HG03097 (cell line): ENCODE measurements at regions not wholly inside any gene's neighbourhood (a gene's known extent, or its start where the extent isn't known, plus 50 kb on each side); places are given as distances from the start of the nearest gene placed in this dataset.
"Not testable (repeated sequence)": the region's sequence is repeated elsewhere in the genome, so short reads cannot be mapped to it uniquely, and the experiment has no call there.

Source experiments
- ATAC-seq: cut with Tn5 transposase; IDR thresholded peaks from one replicate; pipeline ENCODE4 v1.9.1; 2021; ENCODE audit not compliant: unreplicated experiment, low FRiP score

DNA sequence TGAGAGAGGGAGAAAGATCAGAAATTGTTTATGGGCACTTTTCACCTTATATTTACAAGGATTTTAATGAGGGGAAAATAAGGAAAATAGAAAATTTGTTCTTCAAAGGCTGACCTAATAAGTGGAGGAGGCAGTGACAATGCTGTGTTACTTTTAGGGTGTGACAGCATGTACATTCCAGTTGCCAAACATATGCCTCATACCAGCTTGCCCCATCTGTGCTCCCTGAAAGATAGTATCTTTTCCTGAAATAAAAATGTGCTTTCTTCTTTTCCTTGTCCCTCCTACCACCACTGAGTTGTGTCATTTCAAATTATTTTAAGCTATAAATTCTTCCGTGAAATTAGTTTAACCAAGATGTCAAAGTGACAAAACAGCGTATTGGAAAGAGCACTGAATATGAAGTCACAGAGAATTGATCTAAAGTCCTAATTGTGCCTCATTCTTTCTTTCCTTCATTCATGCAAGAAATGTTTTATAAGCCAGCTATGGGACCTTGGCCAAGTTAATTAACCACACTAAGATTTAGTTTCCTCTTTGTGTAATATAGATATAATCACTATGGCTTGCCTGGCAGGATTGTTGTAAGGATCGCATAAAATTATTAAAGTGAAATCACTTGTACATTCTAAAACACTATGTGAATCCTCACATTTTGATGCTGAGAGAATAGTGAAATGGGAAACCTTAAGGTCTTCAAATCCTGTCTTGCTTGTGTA lies 1307.5 kb upstream of the TENM4 start:
- no peak for ATAC-seq

DNA sequence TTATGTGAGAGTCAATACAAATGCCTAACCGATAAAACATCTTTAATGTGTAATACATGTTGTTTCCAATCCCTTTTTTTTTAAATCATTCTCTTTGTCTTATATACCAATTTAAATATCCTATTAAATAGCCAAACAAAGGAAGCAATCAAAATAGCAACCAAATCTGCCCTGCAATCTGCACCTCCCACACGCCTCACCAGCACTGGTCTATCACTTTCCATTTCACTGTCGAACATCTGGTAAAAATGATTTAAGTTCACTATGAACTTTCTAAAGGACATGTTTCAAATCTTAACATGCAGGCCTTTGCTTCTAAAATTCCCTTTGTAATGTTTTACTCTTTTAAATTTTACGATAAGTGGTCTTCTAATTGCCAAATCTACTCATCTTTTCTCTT lies 1305.5 kb upstream of the TENM4 start:
- ATAC-seq: no peak

DNA sequence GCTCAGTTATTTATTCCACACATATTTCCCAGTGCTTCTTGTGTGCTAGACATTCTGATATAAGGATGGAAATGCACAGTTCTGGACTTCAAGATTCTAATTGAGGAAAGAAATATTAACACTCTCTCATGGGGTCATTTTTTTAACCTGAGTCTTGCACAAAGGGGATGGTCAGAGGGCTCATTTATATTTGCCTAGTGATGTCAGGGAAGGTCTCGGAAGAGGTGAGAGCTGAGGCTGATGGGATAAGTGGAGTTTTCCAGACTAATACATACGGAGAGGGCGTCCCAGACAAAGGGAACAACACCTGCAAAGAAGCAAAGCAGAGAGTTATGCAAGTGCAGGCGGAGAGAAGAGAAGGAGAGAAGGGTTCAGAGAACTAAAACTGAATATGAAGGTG lies 1304.6 kb upstream of the TENM4 start:
- no peak for ATAC-seq

DNA sequence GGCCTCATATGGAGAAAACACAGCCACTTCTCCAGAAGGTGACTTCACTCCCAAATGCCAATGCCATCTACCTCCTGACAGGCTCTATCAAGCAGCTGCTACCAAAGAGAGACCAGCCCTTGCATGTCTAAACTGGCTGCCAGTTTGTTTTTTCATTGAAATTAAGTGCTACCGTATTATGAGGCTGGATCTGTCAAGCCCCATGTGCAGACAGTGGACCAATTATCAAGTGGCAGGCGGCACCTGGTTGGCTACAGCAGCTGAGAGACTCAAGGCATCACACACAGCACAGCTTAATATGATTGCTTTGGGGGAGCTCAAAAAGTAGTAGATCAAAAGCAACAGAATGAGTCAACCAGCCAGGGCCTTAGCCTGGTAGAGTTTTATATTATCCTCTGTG lies 1293.0 kb upstream of the TENM4 start:
- ATAC-seq: no peak

- ATAC-seq: no peak
These were observed 1292.5 kb upstream of the TENM4 start for GRCh38 chr11:80733361-80733760.

- no peak for ATAC-seq
These were observed 1286.5 kb upstream of the TENM4 start for GRCh38 chr11:80727315-80727714.

DNA sequence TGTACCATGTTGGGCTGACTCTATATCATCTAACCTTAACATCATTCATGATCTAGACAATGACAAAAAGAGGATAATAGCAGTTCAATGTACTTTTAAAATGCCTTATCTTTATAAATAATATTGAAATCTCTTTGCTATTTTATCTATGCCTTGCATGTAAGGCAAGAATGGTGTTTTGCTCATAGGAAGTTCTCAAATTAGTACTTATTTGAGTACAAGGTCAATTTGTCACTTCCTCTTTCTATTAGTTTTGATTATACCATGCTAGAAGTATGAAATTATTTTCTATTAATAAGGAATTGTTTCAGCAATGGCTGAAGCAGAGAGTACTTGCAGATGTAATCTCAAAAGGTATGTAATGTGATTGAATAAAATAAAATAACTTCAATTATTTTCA lies 1285.4 kb upstream of the TENM4 start:
- no peak for ATAC-seq

DNA sequence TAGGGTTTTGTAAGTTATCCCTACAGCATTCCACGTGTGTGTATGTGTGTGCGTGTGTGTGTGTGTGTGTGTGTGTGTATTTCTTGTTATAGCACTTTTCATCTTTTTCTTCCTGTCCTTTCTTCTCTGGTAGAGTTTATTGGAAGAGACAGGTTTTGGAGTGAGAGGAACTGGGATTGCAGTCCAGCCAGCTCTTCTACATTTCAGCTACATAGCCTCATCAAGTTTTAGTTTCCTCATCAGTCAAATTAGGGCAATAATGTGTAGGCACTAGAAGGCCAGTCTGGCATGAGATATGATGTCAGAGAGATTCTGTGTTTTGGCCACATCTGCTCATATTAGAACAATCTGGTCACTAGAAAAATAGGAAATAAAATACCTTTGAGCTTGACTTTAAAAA lies 1283.5 kb upstream of the TENM4 start:
- ATAC-seq: no peak

DNA sequence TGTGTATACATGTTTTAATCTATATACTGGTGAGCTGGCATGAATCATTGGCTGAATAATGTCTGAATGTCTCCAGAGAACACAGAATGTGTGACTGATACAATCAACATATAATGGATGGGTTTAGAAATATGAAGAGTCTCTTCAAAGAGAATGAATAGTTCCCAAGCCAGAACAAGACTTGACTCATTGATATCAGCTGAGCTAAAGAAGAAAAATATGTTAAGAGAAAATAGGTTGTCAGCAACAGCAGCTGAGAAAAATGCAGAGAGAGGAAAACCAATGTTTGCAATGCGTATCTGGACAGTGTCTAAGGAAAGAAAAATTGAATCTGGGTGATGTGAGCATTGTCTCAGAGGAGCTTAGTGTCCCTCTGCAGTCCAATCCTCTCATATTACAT lies 1281.8 kb upstream of the TENM4 start:
- no peak for ATAC-seq

GRCh38 chr11:80720295-80720694 lies 1279.5 kb upstream of the TENM4 start:
- no peak for ATAC-seq

DNA sequence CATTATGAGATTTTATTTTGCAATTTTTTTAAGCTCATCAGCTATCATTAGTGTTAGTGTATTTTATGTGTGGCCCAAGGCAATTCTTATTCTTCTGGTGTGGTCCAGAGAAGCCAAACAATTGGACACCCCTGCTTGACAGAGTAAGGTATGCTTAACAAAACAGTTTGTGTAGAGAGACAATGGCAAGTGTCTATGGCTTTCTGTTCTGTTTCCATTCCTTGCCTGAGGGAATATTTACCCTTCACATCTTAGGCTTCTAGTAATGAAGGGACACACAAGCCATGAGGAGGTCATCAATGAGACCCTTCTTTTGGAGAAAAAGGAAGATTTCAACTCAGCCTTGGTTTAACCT lies 1278.4 kb upstream of the TENM4 start:
- ATAC-seq: no peak

DNA sequence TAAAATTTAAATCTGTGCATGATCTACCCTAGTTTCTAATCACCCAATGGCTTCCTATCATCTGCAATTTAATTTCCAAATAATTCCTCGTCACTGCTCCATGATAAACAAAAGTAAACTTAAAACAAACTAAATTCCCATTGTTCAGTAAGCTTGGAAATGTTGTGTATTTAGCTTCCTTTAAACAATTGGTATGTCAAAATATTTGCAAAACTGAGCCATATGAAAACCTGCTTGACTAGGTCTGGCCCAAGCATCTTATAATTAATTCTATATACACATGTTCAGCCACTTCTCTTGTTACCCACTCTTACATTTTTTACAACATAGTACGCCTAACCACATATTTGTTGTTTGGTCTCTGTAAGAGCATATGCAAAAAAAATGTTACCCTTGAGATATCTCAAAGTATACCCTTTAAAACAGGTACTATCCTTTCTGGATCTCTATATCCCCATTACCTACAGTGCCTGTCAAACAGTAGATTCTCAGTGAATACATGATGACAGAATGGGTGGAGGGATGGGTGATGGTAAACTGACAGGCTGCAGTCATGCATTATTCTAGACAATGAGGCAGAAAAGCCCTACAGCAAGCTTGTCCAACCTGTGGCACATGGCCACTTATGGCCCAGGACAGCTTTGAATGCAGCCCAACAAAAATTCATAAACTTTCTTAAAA lies 1277.9 kb upstream of the TENM4 start:
- no peak for ATAC-seq

GRCh38 chr11:80702264-80702663 lies 1261.4 kb upstream of the TENM4 start:
- no peak for ATAC-seq

GRCh38 chr11:80700386-80700785 lies 1259.6 kb upstream of the TENM4 start:
- no peak for ATAC-seq

DNA sequence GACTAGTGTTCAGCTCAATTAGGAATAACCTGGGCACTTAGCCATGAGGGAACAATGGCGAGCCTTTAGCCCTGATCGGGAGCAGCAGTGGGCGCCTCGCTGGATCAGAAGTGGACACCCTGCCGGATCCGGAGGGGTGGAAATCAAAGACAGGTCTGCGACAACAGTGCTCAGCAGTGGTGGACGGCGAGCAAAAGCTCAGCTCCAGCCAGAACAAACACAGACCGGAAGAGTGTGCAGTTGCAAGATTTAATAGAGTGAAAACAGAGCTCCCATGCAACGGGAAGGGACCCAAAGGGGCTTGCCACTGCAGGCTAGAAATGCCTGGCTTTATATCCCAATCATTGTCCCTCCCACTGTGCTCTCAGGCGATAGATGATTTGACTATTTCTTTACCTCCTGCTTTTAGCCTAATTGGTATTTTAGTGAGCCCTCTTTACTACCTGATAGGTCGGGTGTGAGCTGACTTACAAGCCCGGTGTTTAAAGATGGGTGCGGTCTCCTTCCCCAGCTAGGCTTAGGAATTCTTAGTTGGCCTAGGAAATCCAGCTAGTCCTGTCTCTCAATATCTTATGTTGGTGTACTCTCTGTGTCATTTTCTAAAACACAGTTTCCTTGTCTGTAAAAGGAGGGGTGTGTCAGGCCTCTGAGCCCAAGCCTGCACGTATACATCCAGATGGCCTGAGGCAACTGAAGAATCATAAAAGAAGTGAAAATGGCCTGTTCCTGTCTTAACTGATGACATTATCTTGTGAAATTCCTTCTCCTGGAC lies 1258.8 kb upstream of the TENM4 start:
- not testable (repeated sequence) for ATAC-seq

- ATAC-seq: no peak
These were observed 1257.8 kb upstream of the TENM4 start for GRCh38 chr11:80698637-80699036.

- ATAC-seq: no peak
These were observed 1253.6 kb upstream of the TENM4 start for GRCh38 chr11:80694385-80694784.

- ATAC-seq: no peak
These were observed 1247.1 kb upstream of the TENM4 start for GRCh38 chr11:80687941-80688340.

- no peak for ATAC-seq
These were observed 1246.1 kb upstream of the TENM4 start for GRCh38 chr11:80686889-80687288.

- ATAC-seq: no peak
These were observed 1232.7 kb upstream of the TENM4 start for GRCh38 chr11:80673566-80673965.

DNA sequence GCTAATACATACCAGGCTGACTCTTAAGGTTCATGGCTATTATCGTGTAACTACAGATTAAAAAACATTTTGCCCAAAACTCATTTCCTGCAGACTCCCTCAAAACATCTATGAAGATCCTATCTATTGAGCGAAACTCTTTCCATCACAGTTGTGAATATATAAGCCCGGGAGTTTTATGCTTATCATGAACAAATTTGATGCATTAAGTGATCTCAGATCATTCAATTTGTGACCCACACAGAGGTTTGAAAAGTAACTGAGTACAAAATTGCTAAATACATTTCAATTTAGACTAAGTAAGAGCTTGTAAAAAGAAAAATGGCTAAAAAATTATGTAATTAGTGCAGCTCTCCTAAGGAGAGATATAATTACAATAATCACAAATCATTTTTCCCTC lies 1228.8 kb upstream of the TENM4 start:
- no peak for ATAC-seq

- no peak for ATAC-seq
These were observed 1227.2 kb upstream of the TENM4 start for GRCh38 chr11:80668039-80668438.
